ENCODE measurements at regions not wholly inside any gene's neighbourhood (a gene's known extent, or its start where the extent isn't known, plus 50 kb on each side); places are given as distances from the start of the nearest gene placed in this dataset.

- TF ChIP-seq CTCF (IDR thresholded peaks at IDR 0.05) = no peak
- TF ChIP-seq MLX (CRISPR knock-in tag; IDR thresholded peaks at IDR 0.05) = no peak
- TF ChIP-seq ATF6 (CRISPR knock-in tag; IDR thresholded peaks at IDR 0.05) = no peak
- TF ChIP-seq ATF1 (CRISPR knock-in tag; IDR thresholded peaks at IDR 0.05) = no peak
- no peak for TF ChIP-seq MAX (CRISPR knock-in tag; IDR thresholded peaks at IDR 0.05)
- no peak for TF ChIP-seq JUN (CRISPR knock-in tag; IDR thresholded peaks at IDR 0.05)
- TF ChIP-seq SP1 (CRISPR knock-in tag; conservative IDR thresholded peaks at IDR 0.05) = no peak
- no peak for TF ChIP-seq CREM (CRISPR knock-in tag; IDR thresholded peaks at IDR 0.05)
- no peak for TF ChIP-seq GABPB1 (CRISPR knock-in tag; IDR thresholded peaks at IDR 0.05)
- no peak for TF ChIP-seq MXD4 (CRISPR knock-in tag; IDR thresholded peaks at IDR 0.05; ENCODE audit: borderline replicate concordance)
- TF ChIP-seq ZNF532 (CRISPR knock-in tag; IDR thresholded peaks at IDR 0.05; ENCODE audit: borderline replicate concordance) = no peak
- no peak for TF ChIP-seq CREB1 (CRISPR knock-in tag; IDR thresholded peaks at IDR 0.05)
- no peak for TF ChIP-seq AFF4 (CRISPR knock-in tag; IDR thresholded peaks at IDR 0.05; ENCODE audit: borderline replicate concordance)
These were observed 476.6 kb upstream of the CD180 start for GRCh38 chr5:67673180-67673579.

Measured in WTC11 (cell line).